Mucosa of descending colon (tissue), 3 donors: ENCODE measurements at regions not wholly inside any gene's neighbourhood (a gene's known extent, or its start where the extent isn't known, plus 50 kb on each side); places are given as distances from the start of the nearest gene placed in this dataset.

Experiments
- ATAC-seq: fragments of 200-7000 bp; cut with Tn5 transposase; one replicate; pipeline ENCODE4 v1.9.1; 2020; ENCODE audit warnings: mild to moderate bottlenecking, moderate library complexity
- DNase-seq, 3 donors: peaks; one replicate each; pipeline ENCODE4 v3.0.0-alpha.2; 2020
- H3K36me3 ChIP-seq: fragments of 200-600 bp; one replicate; pipeline ENCODE4 v1.8.0; 2021; ENCODE audit warnings: low read depth, mild to moderate bottlenecking
- H3K4me1 ChIP-seq: fragments of 200-600 bp; one replicate; pipeline ENCODE4 v1.8.0; 2021; ENCODE audit warnings: low read depth, mild to moderate bottlenecking
- H3K4me3 ChIP-seq: fragments of 200-600 bp; one replicate; pipeline ENCODE4 v1.8.0; 2021; ENCODE audit warnings: mild to moderate bottlenecking
- H3K9me3 ChIP-seq: fragments of 200-600 bp; one replicate; pipeline ENCODE4 v1.8.0; 2021; ENCODE audit warnings: mild to moderate bottlenecking
- intact Hi-C, 2 donors: fragments of 100-400 bp; cut with DNase I in 1 of 2; cut with micrococcal nuclease in 1 of 2; formaldehyde crosslinking; loops; one replicate each; pipeline versions ENCODE4 v1.11.0 to v1.11.1; 2022; cut with DNase I, micrococcal nuclease
- TF ChIP-seq, protein P1 (sequence below): fragments of 200-600 bp; IDR thresholded peaks from one replicate; pipeline ENCODE4 v1.8.0; 2022; ENCODE audit warnings: antibody characterized with exemption, mild to moderate bottlenecking
- donor health status: DM: no; HTN: no; CAD: no; lungs with moderate emphysema.
- donor health status: DM: no; HTN: no; CAD: no.
- donor health status: DM: no; HTN: yes; CAD: no.

DNA sequence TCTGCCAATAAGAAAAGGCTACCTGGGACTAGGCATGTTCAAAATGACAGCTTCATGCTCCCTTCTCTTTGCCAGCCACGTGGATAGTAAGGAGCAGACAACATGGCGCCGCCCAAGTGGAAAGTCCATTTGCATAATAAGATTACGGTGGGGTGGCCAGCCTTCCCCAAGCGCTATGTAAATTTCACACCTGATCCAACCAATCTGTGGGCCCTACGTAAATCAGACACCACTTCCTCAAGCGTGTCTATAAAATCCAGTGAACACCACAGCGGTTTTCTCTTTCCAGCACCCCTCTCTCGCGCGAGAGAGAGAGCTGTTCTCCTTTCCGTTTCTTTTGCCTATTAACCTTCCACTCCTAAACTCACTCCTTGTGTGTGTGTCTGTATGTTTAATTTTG, 140.3 kb upstream of the ERCC4 start:
- ATAC-seq (no peak), DNase-seq (no peak)
- TF ChIP-seq, protein P1, sequence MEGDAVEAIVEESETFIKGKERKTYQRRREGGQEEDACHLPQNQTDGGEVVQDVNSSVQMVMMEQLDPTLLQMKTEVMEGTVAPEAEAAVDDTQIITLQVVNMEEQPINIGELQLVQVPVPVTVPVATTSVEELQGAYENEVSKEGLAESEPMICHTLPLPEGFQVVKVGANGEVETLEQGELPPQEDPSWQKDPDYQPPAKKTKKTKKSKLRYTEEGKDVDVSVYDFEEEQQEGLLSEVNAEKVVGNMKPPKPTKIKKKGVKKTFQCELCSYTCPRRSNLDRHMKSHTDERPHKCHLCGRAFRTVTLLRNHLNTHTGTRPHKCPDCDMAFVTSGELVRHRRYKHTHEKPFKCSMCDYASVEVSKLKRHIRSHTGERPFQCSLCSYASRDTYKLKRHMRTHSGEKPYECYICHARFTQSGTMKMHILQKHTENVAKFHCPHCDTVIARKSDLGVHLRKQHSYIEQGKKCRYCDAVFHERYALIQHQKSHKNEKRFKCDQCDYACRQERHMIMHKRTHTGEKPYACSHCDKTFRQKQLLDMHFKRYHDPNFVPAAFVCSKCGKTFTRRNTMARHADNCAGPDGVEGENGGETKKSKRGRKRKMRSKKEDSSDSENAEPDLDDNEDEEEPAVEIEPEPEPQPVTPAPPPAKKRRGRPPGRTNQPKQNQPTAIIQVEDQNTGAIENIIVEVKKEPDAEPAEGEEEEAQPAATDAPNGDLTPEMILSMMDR: no peak

DNA sequence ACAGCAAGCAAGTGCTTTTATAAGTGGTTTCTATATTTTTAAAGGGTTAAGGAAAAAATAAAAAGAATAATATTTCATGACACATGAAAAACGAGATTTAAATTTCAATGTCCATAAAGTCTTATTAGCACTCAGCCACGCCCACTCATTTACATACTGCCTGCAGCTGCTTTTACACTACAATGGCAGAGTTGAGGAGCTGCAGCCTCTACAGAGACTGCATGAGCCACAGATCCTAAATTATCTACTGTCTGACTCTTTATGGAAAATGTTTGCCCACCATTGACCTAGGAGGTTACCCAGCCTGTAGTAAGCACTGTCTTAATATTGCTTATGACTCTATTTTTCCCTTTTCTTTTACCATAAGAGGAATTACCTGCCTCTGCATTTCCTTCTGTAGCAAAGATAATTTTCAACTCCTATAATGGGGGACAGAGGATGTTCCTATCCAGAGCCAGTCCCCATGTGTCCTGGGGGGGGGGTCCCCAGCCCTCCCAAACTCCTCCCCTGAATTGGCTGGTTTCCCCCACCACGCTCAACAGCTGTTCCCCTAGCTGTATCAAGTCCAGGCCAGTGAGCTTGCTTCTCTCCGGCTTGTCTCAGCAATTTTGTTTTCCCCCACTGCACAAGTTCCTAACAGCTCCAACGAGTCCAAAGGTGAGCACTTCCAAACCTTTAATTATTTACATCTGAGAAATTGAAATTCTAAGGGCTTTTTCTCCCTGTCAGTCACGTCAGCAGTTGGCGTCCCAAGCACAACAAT, 139.4 kb upstream of the ERCC4 start:
- ATAC-seq (no peak), DNase-seq (no peak)
- Histone ChIP-seq H3K4me1 (no peaks in the 10 kb centered on the region), H3K36me3 (no peaks in the 10 kb centered on the region), H3K9me3 (no peaks in the 10 kb centered on the region), H3K4me3 (no peak overlapping the region)
- intact Hi-C loops: no loop called here
- TF ChIP-seq, protein P1: no peak

More for the DNA sequence above, 140.3 kb upstream of the ERCC4 start:
- Histone ChIP-seq H3K4me1 (no peaks in the 10 kb centered on the region), H3K9me3 (no peaks in the 10 kb centered on the region), H3K36me3 (no peaks in the 10 kb centered on the region), H3K4me3 (no peak overlapping the region)
- intact Hi-C loops: no loop called here

DNA sequence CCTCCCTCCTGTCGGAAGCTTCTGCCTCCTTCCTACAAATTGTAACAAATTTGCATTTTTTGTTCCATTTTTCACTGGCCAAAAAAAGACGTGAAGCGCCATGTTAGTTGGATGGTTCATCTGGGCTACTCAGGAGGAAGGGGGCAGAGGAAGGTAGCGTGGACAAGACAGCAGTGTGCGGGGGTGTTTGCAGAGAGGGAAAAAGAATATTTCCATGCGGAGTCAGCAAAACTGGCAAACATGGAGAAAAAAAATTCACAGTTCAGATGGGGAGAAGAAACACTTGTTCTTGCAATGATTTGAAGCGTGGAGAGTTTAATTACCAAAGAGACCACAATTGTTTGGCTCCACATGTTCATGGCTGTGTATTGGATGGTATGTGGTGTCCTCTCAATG, 138.8 kb upstream of the ERCC4 start:
- Histone ChIP-seq H3K9me3 (no peaks in the 10 kb centered on the region), H3K36me3 (no peaks in the 10 kb centered on the region), H3K4me3 (no peak overlapping the region), H3K4me1 (no peaks in the 10 kb centered on the region)
- ATAC-seq: no peak
- intact Hi-C loops: no loop called here
- TF ChIP-seq, protein P1: no peak
- DNase-seq: no peak

DNA sequence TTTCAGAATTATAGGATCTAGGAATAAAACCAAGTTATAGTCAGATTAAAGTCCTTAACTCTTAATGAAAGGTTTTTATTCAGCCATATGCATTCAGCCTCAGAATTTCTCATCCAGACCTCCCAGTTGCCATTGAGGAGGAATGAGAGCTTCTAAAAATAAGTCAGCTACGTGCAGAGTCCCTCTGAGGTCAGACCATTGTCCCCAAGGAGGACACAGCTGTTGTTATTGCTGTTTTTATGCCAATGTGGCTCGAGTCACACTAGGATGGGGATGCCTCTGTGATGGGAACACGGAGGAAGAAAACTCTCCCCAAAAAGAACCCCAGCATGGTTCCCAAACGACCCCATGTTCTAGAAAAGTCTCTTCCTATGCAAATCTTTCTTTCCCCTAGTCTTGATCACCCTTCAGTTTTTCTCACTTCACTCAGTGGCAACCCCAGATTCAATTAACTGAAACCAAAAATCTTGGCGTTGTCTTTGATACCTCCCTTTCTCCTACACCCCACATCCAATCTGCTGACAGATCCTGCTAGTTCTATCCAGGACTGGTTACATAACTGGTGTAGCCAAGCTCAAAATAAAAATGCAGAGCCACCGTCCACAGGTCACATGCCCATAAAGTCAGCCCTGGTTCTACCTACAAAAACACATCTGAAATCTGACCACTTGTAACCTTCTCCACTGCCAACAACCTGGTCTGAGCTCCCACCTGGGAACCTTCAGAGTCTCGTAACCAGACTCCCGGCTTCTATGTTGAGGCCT, 138.2 kb upstream of the ERCC4 start:
- Histone ChIP-seq H3K4me1 (no peaks in the 10 kb centered on the region), H3K9me3 (no peaks in the 10 kb centered on the region), H3K4me3 (no peak overlapping the region), H3K36me3 (no peaks in the 10 kb centered on the region)
- TF ChIP-seq, protein P1: no peak
- DNase-seq (no peak), ATAC-seq (no peak)
- intact Hi-C loops: no loop called here

DNA sequence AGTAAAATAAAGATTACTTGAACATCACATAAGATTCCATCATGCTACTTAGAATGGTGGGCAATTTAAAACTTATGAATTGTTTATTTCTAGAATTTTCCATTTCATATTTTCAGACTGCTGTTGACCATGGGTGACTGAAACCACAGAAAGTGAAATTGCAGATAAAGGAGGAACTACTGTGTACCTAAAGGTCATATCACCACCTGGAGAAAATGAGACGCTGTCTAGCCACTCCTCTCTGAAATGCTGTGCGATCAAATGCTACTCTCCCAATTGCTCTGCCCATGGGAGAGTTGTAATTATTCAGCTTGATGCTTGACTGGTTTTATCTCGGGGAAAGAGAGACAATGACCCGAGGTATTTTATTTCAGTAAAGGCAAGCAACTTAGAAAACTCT, 128.9 kb upstream of the ERCC4 start:
- Histone ChIP-seq H3K4me3 (no peak overlapping the region), H3K36me3 (no peaks in the 10 kb centered on the region), H3K4me1 (no peaks in the 10 kb centered on the region), H3K9me3 (no peaks in the 10 kb centered on the region)
- ATAC-seq (no peak), DNase-seq (no peak)
- TF ChIP-seq, protein P1: no peak
- intact Hi-C loops: no loop called here
